ENCODE measurements at regions not wholly inside any gene's neighbourhood (a gene's known extent, or its start where the extent isn't known, plus 50 kb on each side); places are given as distances from the start of the nearest gene placed in this dataset.

DNA sequence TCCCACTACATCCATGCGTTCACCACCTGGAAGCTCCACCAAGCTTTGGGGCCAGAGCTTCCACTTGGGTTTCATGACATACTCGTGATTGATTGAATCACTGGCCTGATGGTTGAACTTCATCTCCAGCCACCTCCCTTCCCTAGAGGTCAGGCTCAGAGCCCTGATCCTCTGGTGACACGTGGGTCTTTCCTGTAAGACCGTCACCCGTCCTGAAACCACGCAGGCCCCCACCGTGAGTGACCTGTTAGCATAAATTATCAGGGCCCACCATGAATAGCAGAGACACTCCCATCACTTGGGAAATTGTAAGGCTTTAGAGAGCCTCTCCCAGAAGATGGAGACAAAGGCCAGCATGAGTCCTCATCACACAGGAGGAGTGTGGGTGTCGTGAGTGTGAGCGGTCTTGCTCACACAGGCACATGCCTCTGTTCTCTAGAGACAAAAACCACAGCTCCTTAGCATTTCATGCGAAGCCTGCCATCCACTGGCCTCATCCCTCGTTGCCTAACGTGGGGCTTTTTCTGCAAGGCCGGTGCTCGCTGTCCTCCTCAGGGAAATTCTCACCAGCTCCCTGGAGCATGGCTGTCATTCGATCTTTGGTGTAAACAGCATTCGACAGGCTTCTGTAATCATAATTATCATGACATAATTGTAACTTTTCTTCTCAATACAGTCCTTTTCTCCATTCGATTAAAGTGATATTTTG is 65.1 kb upstream of the DUSP22 start (continued):
- TF ChIP-seq MYC (IDR thresholded peaks at IDR 0.05; ENCODE audit: insufficient read depth, insufficient read length, insufficient replicate concordance, low read length, severe bottlenecking) (no peak), BACH1 (IDR thresholded peaks at IDR 0.05; ENCODE audit: borderline replicate concordance) (peak; percentile 83), SREBF1 (IDR thresholded peaks at IDR 0.05; ENCODE audit: low read length) (no peak), MTA3 (IDR thresholded peaks at IDR 0.05; ENCODE audit: borderline replicate concordance, low read length) (no peak), POLR2A (IDR thresholded peaks at IDR 0.05; ENCODE audit: low read depth, low read length) (peak; percentile 50; the same call in 1 of the 2 replicates), POLR2AphosphoS5 (IDR thresholded peaks at IDR 0.05; ENCODE audit: low read length) (peak; percentile 63; the same call in 1 of the 2 replicates), TAF1 (IDR thresholded peaks at IDR 0.05; ENCODE audit: borderline replicate concordance, low read depth, low read length) (0 out of 2 replicates have a peak, but pooled peaks have one; percentile 29), STAT1 (conservative IDR thresholded peaks at IDR 0.05) (no peak), CBX5 (IDR thresholded peaks at IDR 0.05; ENCODE audit: low read depth) (no peak), HSF1 (IDR thresholded peaks at IDR 0.05; ENCODE audit: low read depth, low read length) (no peak), ZBED1 (IDR thresholded peaks at IDR 0.05; ENCODE audit: borderline replicate concordance) (peak; percentile 77; the same call in 1 of the 2 replicates), CREM (IDR thresholded peaks at IDR 0.05; ENCODE audit: low read depth) (peak; percentile 53; the same call in 1 of the 2 replicates), E2F8 (IDR thresholded peaks at IDR 0.05; ENCODE audit: low read depth, partially characterized antibody) (no peak), BCL11A (IDR thresholded peaks at IDR 0.05; ENCODE audit: low read depth, low read length) (peak; percentile 83), EGR1 (IDR thresholded peaks at IDR 0.05; ENCODE audit: borderline replicate concordance in 1 of 2, low read depth in 2 of 2, low read length in 2 of 2) (peak in 1 of 2 experiments; percentile 45; a peak in 1 of 3 replicates)
- TF ChIP-seq, protein P1, sequence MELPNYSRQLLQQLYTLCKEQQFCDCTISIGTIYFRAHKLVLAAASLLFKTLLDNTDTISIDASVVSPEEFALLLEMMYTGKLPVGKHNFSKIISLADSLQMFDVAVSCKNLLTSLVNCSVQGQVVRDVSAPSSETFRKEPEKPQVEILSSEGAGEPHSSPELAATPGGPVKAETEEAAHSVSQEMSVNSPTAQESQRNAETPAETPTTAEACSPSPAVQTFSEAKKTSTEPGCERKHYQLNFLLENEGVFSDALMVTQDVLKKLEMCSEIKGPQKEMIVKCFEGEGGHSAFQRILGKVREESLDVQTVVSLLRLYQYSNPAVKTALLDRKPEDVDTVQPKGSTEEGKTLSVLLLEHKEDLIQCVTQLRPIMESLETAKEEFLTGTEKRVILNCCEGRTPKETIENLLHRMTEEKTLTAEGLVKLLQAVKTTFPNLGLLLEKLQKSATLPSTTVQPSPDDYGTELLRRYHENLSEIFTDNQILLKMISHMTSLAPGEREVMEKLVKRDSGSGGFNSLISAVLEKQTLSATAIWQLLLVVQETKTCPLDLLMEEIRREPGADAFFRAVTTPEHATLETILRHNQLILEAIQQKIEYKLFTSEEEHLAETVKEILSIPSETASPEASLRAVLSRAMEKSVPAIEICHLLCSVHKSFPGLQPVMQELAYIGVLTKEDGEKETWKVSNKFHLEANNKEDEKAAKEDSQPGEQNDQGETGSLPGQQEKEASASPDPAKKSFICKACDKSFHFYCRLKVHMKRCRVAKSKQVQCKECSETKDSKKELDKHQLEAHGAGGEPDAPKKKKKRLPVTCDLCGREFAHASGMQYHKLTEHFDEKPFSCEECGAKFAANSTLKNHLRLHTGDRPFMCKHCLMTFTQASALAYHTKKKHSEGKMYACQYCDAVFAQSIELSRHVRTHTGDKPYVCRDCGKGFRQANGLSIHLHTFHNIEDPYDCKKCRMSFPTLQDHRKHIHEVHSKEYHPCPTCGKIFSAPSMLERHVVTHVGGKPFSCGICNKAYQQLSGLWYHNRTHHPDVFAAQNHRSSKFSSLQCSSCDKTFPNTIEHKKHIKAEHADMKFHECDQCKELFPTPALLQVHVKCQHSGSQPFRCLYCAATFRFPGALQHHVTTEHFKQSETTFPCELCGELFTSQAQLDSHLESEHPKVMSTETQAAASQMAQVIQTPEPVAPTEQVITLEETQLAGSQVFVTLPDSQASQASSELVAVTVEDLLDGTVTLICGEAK (IDR thresholded peaks at IDR 0.05; ENCODE audit: borderline replicate concordance) = no peak
- TF ChIP-seq, protein P2, sequence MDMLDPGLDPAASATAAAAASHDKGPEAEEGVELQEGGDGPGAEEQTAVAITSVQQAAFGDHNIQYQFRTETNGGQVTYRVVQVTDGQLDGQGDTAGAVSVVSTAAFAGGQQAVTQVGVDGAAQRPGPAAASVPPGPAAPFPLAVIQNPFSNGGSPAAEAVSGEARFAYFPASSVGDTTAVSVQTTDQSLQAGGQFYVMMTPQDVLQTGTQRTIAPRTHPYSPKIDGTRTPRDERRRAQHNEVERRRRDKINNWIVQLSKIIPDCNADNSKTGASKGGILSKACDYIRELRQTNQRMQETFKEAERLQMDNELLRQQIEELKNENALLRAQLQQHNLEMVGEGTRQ (IDR thresholded peaks at IDR 0.05; ENCODE audit: borderline replicate concordance, low read depth, low read length) = no peak; the same call in 1 of the 2 replicates
- TF ChIP-seq, protein P3, sequence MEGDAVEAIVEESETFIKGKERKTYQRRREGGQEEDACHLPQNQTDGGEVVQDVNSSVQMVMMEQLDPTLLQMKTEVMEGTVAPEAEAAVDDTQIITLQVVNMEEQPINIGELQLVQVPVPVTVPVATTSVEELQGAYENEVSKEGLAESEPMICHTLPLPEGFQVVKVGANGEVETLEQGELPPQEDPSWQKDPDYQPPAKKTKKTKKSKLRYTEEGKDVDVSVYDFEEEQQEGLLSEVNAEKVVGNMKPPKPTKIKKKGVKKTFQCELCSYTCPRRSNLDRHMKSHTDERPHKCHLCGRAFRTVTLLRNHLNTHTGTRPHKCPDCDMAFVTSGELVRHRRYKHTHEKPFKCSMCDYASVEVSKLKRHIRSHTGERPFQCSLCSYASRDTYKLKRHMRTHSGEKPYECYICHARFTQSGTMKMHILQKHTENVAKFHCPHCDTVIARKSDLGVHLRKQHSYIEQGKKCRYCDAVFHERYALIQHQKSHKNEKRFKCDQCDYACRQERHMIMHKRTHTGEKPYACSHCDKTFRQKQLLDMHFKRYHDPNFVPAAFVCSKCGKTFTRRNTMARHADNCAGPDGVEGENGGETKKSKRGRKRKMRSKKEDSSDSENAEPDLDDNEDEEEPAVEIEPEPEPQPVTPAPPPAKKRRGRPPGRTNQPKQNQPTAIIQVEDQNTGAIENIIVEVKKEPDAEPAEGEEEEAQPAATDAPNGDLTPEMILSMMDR (IDR thresholded peaks at IDR 0.05 in 2 of 3, conservative IDR thresholded peaks at IDR 0.05 in 1 of 3; ENCODE audit: control insufficient read depth in 2 of 3, extremely low read depth in 1 of 3, insufficient read depth in 1 of 3, low read depth in 3 of 3, low read length in 3 of 3) = peak; percentile 32 to 73 (median 60); a peak in 5 of 6 replicates
